DOHH2 (cell line): ENCODE measurements at regions not wholly inside any gene's neighbourhood (a gene's known extent, or its start where the extent isn't known, plus 50 kb on each side); places are given as distances from the start of the nearest gene placed in this dataset.
A peak's percentile ranks its signal among the peaks of the same experiment; 100 is the strongest.

Experiments
- H3F3A ChIP-seq: fragments of 200-600 bp; sonication (generic), shearing (Covaris generic); 2 replicates; pipeline ENCODE4 v1.6.0; 2016; ENCODE audit warnings: antibody characterized with exemption, mild to moderate bottlenecking; ENCODE audit not compliant: control insufficient read depth, insufficient read depth
- H3K27ac ChIP-seq: fragments of 200-600 bp; sonication (generic); 2 replicates; pipeline ENCODE4 v1.5.1; 2014; ENCODE audit warnings: low read depth, mild to moderate bottlenecking, low read length, moderate library complexity
- H3K27me3 ChIP-seq: fragments of 200-600 bp; sonication (generic); 2 replicates; pipeline ENCODE4 v1.6.1; 2014; ENCODE audit warnings: mild to moderate bottlenecking, low read length, mixed read lengths; ENCODE audit not compliant: control insufficient read depth
- H3K36me3 ChIP-seq: fragments of 200-600 bp; sonication (generic); 2 replicates; pipeline ENCODE4 v1.6.1; 2014; ENCODE audit warnings: mild to moderate bottlenecking, low read length, moderate library complexity, mixed read lengths; ENCODE audit not compliant: control insufficient read depth
- H3K4me1 ChIP-seq: fragments of 200-600 bp; sonication (generic); 2 replicates; pipeline ENCODE4 v1.6.1; 2014; ENCODE audit warnings: mild to moderate bottlenecking, low read length, mixed read lengths; ENCODE audit not compliant: control insufficient read depth
- H3K4me2 ChIP-seq: fragments of 200-600 bp; sonication (generic); 2 replicates; pipeline ENCODE4 v1.6.0; 2014; ENCODE audit warnings: mild to moderate bottlenecking, low read length, moderate library complexity
- H3K4me3 ChIP-seq: fragments of 200-600 bp; sonication (generic); 2 replicates; pipeline ENCODE4 v1.5.1; 2014; ENCODE audit warnings: mild to moderate bottlenecking, low read length, mixed read lengths
- H3K79me2 ChIP-seq: fragments of 200-600 bp; sonication (generic); 2 replicates; pipeline ENCODE4 v1.6.1; 2014; ENCODE audit warnings: mild to moderate bottlenecking, low read length, mixed read lengths; ENCODE audit not compliant: control insufficient read depth
- H3K9me2 ChIP-seq: fragments of 200-600 bp; sonication (generic); replicated peaks from 2 replicates; pipeline ENCODE4 v1.6.1; 2014; ENCODE audit warnings: mild to moderate bottlenecking, low read length, mixed read lengths; ENCODE audit not compliant: control insufficient read depth
- H3K9me3 ChIP-seq: fragments of 200-600 bp; sonication (generic); 2 replicates; pipeline ENCODE4 v1.6.1; 2014; ENCODE audit warnings: antibody characterized with exemption, low read length, mixed read lengths; ENCODE audit not compliant: control insufficient read depth, insufficient read depth
- H4K20me1 ChIP-seq: fragments of 200-600 bp; sonication (generic); 2 replicates; pipeline ENCODE4 v1.6.0; 2014; ENCODE audit warnings: low read depth, mild to moderate bottlenecking, antibody characterized with exemption, low read length, moderate library complexity; ENCODE audit not compliant: control insufficient read depth, insufficient read depth
- CTCF ChIP-seq: fragments of 200-600 bp; sonication (generic); IDR thresholded peaks from one replicate; pipeline ENCODE4 v1.5.1; 2014; ENCODE audit warnings: antibody characterized with exemption, mild to moderate bottlenecking, low read depth, low read length; ENCODE audit not compliant: poor library complexity, severe bottlenecking
- EZH2phosphoT487 ChIP-seq: fragments of 200-600 bp; sonication (generic); IDR thresholded peaks from 2 replicates; pipeline ENCODE4 v1.6.1; 2017; ENCODE audit warnings: borderline replicate concordance, mild to moderate bottlenecking, antibody characterized with exemption, low read length, moderate library complexity, mixed read lengths

GRCh38 chr10:92778091-92778490, 70.2 kb upstream of the EXOC6 start:
- no peaks in the 10 kb centered on the region for H3F3A ChIP-seq
- no peaks in the 10 kb centered on the region for H3K9me3 ChIP-seq
- no peaks in the 10 kb centered on the region for H3K36me3 ChIP-seq
- H3K27me3 ChIP-seq = 0 out of 2 replicates have a peak, but pooled peaks cover 2% of the 10 kb centered on the region
- peaks cover 9% of the 10 kb centered on the region for H3K4me1 ChIP-seq
- TF ChIP-seq CTCF (no peak), EZH2phosphoT487 (no peak)
- no peak overlapping the region for H3K4me3 ChIP-seq
- H3K9me2 ChIP-seq = no peaks in the 10 kb centered on the region
- no peaks in the 10 kb centered on the region for H4K20me1 ChIP-seq
- H3K4me2 ChIP-seq = no peak overlapping the region
- H3K79me2 ChIP-seq = no peaks in the 10 kb centered on the region
- no peak overlapping the region for H3K27ac ChIP-seq

- H3K79me2 ChIP-seq = no peaks in the 10 kb centered on the region
- H3K4me3 ChIP-seq = no peak overlapping the region
- H3K36me3 ChIP-seq = no peaks in the 10 kb centered on the region
- no peak overlapping the region for H3K4me2 ChIP-seq
- no peak overlapping the region for H3K27ac ChIP-seq
- H4K20me1 ChIP-seq = no peaks in the 10 kb centered on the region
- TF ChIP-seq EZH2phosphoT487 (no peak), CTCF (no peak)
- H3K9me2 ChIP-seq = no peaks in the 10 kb centered on the region
- 0 out of 2 replicates have a peak, but pooled peaks cover 2% of the 10 kb centered on the region for H3F3A ChIP-seq
- H3K9me3 ChIP-seq = no peaks in the 10 kb centered on the region
- H3K27me3 ChIP-seq = peaks cover 19% of the 10 kb centered on the region
- peaks cover 36% of the 10 kb centered on the region for H3K4me1 ChIP-seq
These were observed 63.2 kb upstream of the EXOC6 start for GRCh38 chr10:92785118-92785517.

GRCh38 chr10:92787557-92788152, 60.7 kb upstream of the EXOC6 start:
- Histone ChIP-seq H3K4me2 (peak overlapping the region; percentile 57), H3F3A (0 out of 2 replicates have a peak, but pooled peaks cover 2% of the 10 kb centered on the region), H3K36me3 (no peaks in the 10 kb centered on the region), H3K4me1 (peaks cover 42% of the 10 kb centered on the region), H3K79me2 (no peaks in the 10 kb centered on the region), H3K27me3 (peaks cover 33% of the 10 kb centered on the region), H3K9me3 (no peaks in the 10 kb centered on the region), H3K9me2 (no peaks in the 10 kb centered on the region), H4K20me1 (no peaks in the 10 kb centered on the region), H3K4me3 (peak overlapping the region; percentile 39), H3K27ac (peak overlapping the region; percentile 29)
- TF ChIP-seq CTCF = no peak
- TF ChIP-seq EZH2phosphoT487 = no peak
